ENCODE measurements at regions not wholly inside any gene's neighbourhood (a gene's known extent, or its start where the extent isn't known, plus 50 kb on each side); places are given as distances from the start of the nearest gene placed in this dataset.

DNA sequence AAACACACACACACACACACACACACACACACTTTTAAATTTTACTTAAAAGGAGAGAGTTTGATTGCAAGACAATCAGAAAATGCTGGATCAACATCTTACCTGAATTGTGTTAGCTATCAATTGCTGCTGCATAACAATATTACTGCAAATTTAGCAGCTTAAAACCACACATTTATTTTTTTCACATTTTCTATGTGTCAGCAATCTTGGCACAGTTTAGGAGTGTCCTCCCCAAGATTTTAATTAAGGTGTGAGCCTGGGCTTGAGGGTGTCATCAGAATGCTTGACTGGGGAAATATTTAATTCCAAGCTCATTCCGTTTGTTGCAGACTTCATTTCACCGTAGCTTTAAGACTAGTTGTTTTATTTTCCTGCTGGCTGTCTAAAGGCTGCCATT lies 431.0 kb upstream of the GJE1 start:
- Histone ChIP-seq H3K27me3 (no peaks in the 10 kb centered on the region), H3K9me3 (no peaks in the 10 kb centered on the region), H3K4me1 (no peaks in the 10 kb centered on the region), H3K27ac (no peak overlapping the region), H3K4me3 (no peak overlapping the region), H3K36me3 (no peaks in the 10 kb centered on the region)
- TF ChIP-seq, protein P1, sequence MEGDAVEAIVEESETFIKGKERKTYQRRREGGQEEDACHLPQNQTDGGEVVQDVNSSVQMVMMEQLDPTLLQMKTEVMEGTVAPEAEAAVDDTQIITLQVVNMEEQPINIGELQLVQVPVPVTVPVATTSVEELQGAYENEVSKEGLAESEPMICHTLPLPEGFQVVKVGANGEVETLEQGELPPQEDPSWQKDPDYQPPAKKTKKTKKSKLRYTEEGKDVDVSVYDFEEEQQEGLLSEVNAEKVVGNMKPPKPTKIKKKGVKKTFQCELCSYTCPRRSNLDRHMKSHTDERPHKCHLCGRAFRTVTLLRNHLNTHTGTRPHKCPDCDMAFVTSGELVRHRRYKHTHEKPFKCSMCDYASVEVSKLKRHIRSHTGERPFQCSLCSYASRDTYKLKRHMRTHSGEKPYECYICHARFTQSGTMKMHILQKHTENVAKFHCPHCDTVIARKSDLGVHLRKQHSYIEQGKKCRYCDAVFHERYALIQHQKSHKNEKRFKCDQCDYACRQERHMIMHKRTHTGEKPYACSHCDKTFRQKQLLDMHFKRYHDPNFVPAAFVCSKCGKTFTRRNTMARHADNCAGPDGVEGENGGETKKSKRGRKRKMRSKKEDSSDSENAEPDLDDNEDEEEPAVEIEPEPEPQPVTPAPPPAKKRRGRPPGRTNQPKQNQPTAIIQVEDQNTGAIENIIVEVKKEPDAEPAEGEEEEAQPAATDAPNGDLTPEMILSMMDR (IDR thresholded peaks at IDR 0.05), result no peak
- no peak for DNase-seq (ENCODE audit: low spot score)

DNA sequence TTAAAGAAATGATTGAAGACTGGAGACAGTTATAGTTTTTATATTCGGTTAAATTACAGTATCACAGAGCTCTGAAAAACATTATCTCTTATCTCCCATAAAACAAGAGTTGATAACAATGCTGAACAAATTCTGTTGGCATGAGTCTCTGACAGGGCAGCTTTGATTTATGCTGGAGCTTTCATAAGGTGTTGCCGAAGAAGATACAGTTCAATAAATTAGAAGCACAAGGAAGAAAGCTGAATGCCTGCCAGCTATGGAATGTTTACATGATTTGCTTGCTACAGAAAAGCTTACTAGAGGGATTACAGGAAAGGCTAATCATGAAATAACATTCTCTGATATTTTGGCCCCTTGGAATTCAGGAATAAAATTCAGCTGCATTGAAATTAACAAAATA lies 431.9 kb upstream of the GJE1 start:
- Histone ChIP-seq H3K4me1 (no peaks in the 10 kb centered on the region), H3K27ac (no peak overlapping the region), H3K27me3 (no peaks in the 10 kb centered on the region), H3K36me3 (no peaks in the 10 kb centered on the region), H3K4me3 (no peak overlapping the region), H3K9me3 (no peaks in the 10 kb centered on the region)
- TF ChIP-seq, protein P1 (IDR thresholded peaks at IDR 0.05), result no peak
- DNase-seq (ENCODE audit: low spot score), result no peak

GRCh38 chr6:141688916-141689315 lies 443.8 kb upstream of the GJE1 start:
- no peak overlapping the region for H3K4me3 ChIP-seq
- H3K27ac ChIP-seq, result no peak overlapping the region
- no peak for DNase-seq (ENCODE audit: low spot score)
- no peaks in the 10 kb centered on the region for H3K4me1 ChIP-seq
- no peaks in the 10 kb centered on the region for H3K9me3 ChIP-seq
- H3K36me3 ChIP-seq, result no peaks in the 10 kb centered on the region
- H3K27me3 ChIP-seq, result no peaks in the 10 kb centered on the region
- TF ChIP-seq, protein P1 (IDR thresholded peaks at IDR 0.05), result no peak

GRCh38 chr6:141685416-141685815 lies 447.3 kb upstream of the GJE1 start:
- Histone ChIP-seq H3K9me3 (no peaks in the 10 kb centered on the region), H3K4me1 (no peaks in the 10 kb centered on the region), H3K4me3 (no peak overlapping the region), H3K27ac (no peak overlapping the region), H3K27me3 (no peaks in the 10 kb centered on the region), H3K36me3 (no peaks in the 10 kb centered on the region)
- TF ChIP-seq, protein P1 (IDR thresholded peaks at IDR 0.05), result no peak
- no peak for DNase-seq (ENCODE audit: low spot score)

- Histone ChIP-seq H3K27ac (no peak overlapping the region), H3K9me3 (no peaks in the 10 kb centered on the region), H3K27me3 (no peaks in the 10 kb centered on the region), H3K36me3 (no peaks in the 10 kb centered on the region), H3K4me1 (no peaks in the 10 kb centered on the region), H3K4me3 (no peak overlapping the region)
- TF ChIP-seq, protein P1 (IDR thresholded peaks at IDR 0.05), result no peak
- DNase-seq (ENCODE audit: low spot score), result no peak
Observed at GRCh38 chr6:141682391-141682790, 450.3 kb upstream of the GJE1 start.

GRCh38 chr6:141677598-141678211 lies 455.0 kb upstream of the GJE1 start:
- Histone ChIP-seq H3K4me1 (no peaks in the 10 kb centered on the region), H3K27me3 (no peaks in the 10 kb centered on the region), H3K4me3 (no peak overlapping the region), H3K9me3 (no peaks in the 10 kb centered on the region), H3K36me3 (no peaks in the 10 kb centered on the region), H3K27ac (no peak overlapping the region)
- no peak for DNase-seq (ENCODE audit: low spot score)
- TF ChIP-seq, protein P1 (IDR thresholded peaks at IDR 0.05), result peak; percentile 46 to 73

Measured in right atrium auricular region (tissue), 2 donors.